ENCODE measurements at regions not wholly inside any gene's neighbourhood (a gene's known extent, or its start where the extent isn't known, plus 50 kb on each side); places are given as distances from the start of the nearest gene placed in this dataset.

GRCh38 chr2:166381-166780, 97.5 kb downstream of the SH3YL1 start:
- H3K27ac ChIP-seq = no peak overlapping the region
- no peaks in the 10 kb centered on the region for H3K9me3 ChIP-seq
- no peak for TF ChIP-seq CTCF (IDR thresholded peaks at IDR 0.05)
- no peak for ATAC-seq
- no peak overlapping the region for H3K4me3 ChIP-seq
- no peaks in the 10 kb centered on the region for H3K4me1 ChIP-seq
- H3K36me3 ChIP-seq = no peaks in the 10 kb centered on the region
- intact Hi-C loops (cut with DNase I) = no loop called here
- H3K27me3 ChIP-seq = no peaks in the 10 kb centered on the region
- no peak for DNase-seq

- H3K27ac ChIP-seq = no peak overlapping the region
- no peaks in the 10 kb centered on the region for H3K36me3 ChIP-seq
- H3K4me3 ChIP-seq = no peak overlapping the region
- no peaks in the 10 kb centered on the region for H3K4me1 ChIP-seq
- ATAC-seq = no peak
- no peaks in the 10 kb centered on the region for H3K27me3 ChIP-seq
- no peaks in the 10 kb centered on the region for H3K9me3 ChIP-seq
- no peak for TF ChIP-seq CTCF (IDR thresholded peaks at IDR 0.05)
- DNase-seq = no peak
- intact Hi-C loops (cut with DNase I) = no loop called here
These were observed 98.3 kb downstream of the SH3YL1 start for GRCh38 chr2:165530-165929.

- Histone ChIP-seq H3K27me3 (no peaks in the 10 kb centered on the region), H3K4me1 (no peaks in the 10 kb centered on the region), H3K36me3 (no peaks in the 10 kb centered on the region), H3K4me3 (no peak overlapping the region), H3K27ac (no peak overlapping the region), H3K9me3 (no peaks in the 10 kb centered on the region)
- DNase-seq (no peak), ATAC-seq (no peak)
- intact Hi-C loops (cut with DNase I) = no loop called here
- no peak for TF ChIP-seq CTCF (IDR thresholded peaks at IDR 0.05)
These were observed 101.1 kb downstream of the SH3YL1 start for GRCh38 chr2:162473-163382.

- no peaks in the 10 kb centered on the region for H3K4me1 ChIP-seq
- no peak for TF ChIP-seq CTCF (IDR thresholded peaks at IDR 0.05)
- intact Hi-C loops (cut with DNase I) = no loop called here
- no peak overlapping the region for H3K4me3 ChIP-seq
- H3K27ac ChIP-seq = no peak overlapping the region
- no peaks in the 10 kb centered on the region for H3K27me3 ChIP-seq
- ATAC-seq = no peak
- no peak for DNase-seq
- no peaks in the 10 kb centered on the region for H3K36me3 ChIP-seq
- H3K9me3 ChIP-seq = no peaks in the 10 kb centered on the region
These were observed 102.1 kb downstream of the SH3YL1 start for GRCh38 chr2:161729-162128.

- no peak for DNase-seq
- intact Hi-C loops (cut with DNase I) = no loop called here
- no peak for ATAC-seq
- no peaks in the 10 kb centered on the region for H3K9me3 ChIP-seq
- H3K27me3 ChIP-seq = no peaks in the 10 kb centered on the region
- no peaks in the 10 kb centered on the region for H3K36me3 ChIP-seq
- no peaks in the 10 kb centered on the region for H3K4me1 ChIP-seq
- no peak overlapping the region for H3K27ac ChIP-seq
- no peak for TF ChIP-seq CTCF (IDR thresholded peaks at IDR 0.05)
- no peak overlapping the region for H3K4me3 ChIP-seq
These were observed 105.4 kb upstream of the FAM110C start for GRCh38 chr2:151553-152334.

All from upper lobe of right lung (tissue), 1 donor.